Activated T-cell treated with anti-CD3 and anti-CD28 coated beads, Interleukin-2, amount 50 U/mL, for 4 hours (primary cell): ENCODE measurements at regions not wholly inside any gene's neighbourhood (a gene's known extent, or its start where the extent isn't known, plus 50 kb on each side); places are given as distances from the start of the nearest gene placed in this dataset.
"Not testable (repeated sequence)": the region's sequence is repeated elsewhere in the genome, so short reads cannot be mapped to it uniquely, and the experiment has no call there.

Source experiments
- ATAC-seq, 2 donors: fragments of 200-7000 bp; cut with Tn5 transposase; one replicate each; pipeline ENCODE4 v1.10.0; 2021
- DNase-seq: peaks from one replicate; pipeline ENCODE4 v3.0.0-alpha.2; 2020
- H3K27me3 Mint-ChIP-seq: one replicate; pipeline ENCODE4 v1.8.0; 2021; ENCODE audit warnings: low read depth, mixed read lengths
- H3K36me3 Mint-ChIP-seq: one replicate; pipeline ENCODE4 v1.8.0; 2022; ENCODE audit warnings: mixed read lengths; ENCODE audit not compliant: insufficient read depth
- H3K4me1 Mint-ChIP-seq: one replicate; pipeline ENCODE4 v1.8.0; 2021; ENCODE audit warnings: low read depth, mixed read lengths
- H3K4me3 Mint-ChIP-seq: one replicate; pipeline ENCODE4 v1.8.0; 2021; ENCODE audit warnings: mild to moderate bottlenecking, moderate library complexity, mixed read lengths
- H3K9me3 Mint-ChIP-seq: one replicate; pipeline ENCODE4 v1.8.0; 2021; ENCODE audit warnings: mixed read lengths

GRCh38 chr2:199216253-199216652 lies 241.5 kb downstream of the SATB2 start:
- H3K9me3 Mint-ChIP-seq: no peaks in the 10 kb centered on the region
- no peak for DNase-seq
- no peak for ATAC-seq
- H3K4me1 Mint-ChIP-seq: no peaks in the 10 kb centered on the region
- no peak overlapping the region for H3K4me3 Mint-ChIP-seq
- H3K36me3 Mint-ChIP-seq: no peaks in the 10 kb centered on the region
- H3K27me3 Mint-ChIP-seq: no peaks in the 10 kb centered on the region

GRCh38 chr2:199207011-199207410 lies 250.7 kb downstream of the SATB2 start:
- no peak for DNase-seq
- no peak for ATAC-seq
- H3K36me3 Mint-ChIP-seq: no peaks in the 10 kb centered on the region
- no peaks in the 10 kb centered on the region for H3K4me1 Mint-ChIP-seq
- no peak overlapping the region for H3K4me3 Mint-ChIP-seq
- H3K27me3 Mint-ChIP-seq: no peaks in the 10 kb centered on the region
- H3K9me3 Mint-ChIP-seq: no peaks in the 10 kb centered on the region

DNA sequence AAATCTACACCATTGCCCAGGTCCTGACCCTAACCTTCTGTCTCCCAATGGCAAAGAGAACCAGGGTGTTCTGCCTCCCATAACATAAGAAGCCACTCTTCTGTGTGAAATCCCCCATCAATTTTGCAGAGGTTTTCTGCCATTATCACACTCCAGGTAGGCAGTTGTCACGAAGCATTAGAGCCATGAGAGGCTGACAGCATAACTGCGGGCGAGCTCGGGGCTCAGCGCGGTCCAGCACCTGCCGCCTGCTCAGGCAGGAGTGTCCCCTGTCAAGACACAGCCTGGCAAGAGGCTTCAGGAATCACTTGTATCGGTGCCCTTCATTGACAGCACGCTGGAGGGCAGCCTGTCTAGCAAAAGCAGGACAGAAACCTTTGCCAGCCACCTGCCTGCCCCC lies 251.2 kb downstream of the SATB2 start:
- H3K4me3 Mint-ChIP-seq: no peak overlapping the region
- DNase-seq (no peak), ATAC-seq (no peak)
- no peaks in the 10 kb centered on the region for H3K9me3 Mint-ChIP-seq
- H3K4me1 Mint-ChIP-seq: no peaks in the 10 kb centered on the region
- H3K27me3 Mint-ChIP-seq: no peaks in the 10 kb centered on the region
- no peaks in the 10 kb centered on the region for H3K36me3 Mint-ChIP-seq

GRCh38 chr2:199202964-199203363 lies 254.8 kb downstream of the SATB2 start:
- H3K9me3 Mint-ChIP-seq: no peaks in the 10 kb centered on the region
- H3K4me3 Mint-ChIP-seq: no peak overlapping the region
- ATAC-seq (no peak), DNase-seq (no peak)
- no peaks in the 10 kb centered on the region for H3K27me3 Mint-ChIP-seq
- H3K36me3 Mint-ChIP-seq: no peaks in the 10 kb centered on the region
- no peaks in the 10 kb centered on the region for H3K4me1 Mint-ChIP-seq

DNA sequence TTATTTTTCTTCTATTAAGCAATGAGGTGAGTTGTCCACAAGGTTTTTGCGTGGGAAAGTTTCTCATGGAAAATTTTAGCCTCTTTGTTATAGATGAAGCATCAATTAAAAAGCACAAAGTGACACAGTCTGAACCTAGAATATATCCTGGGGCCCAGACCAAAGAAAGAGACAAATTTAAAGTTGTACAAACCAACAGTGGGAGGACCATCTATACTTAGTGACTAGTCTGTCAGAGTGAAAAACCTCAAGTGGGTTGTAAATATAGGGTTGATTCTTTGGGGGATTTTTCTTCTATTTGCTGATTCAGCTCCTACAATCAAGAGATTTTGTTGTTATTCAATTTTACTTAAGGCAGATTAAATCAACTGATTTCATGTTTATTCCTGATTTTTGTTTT lies 256.2 kb downstream of the SATB2 start:
- Mint-ChIP-seq H3K4me1 (no peaks in the 10 kb centered on the region), H3K36me3 (no peaks in the 10 kb centered on the region), H3K4me3 (no peak overlapping the region), H3K27me3 (no peaks in the 10 kb centered on the region), H3K9me3 (no peaks in the 10 kb centered on the region)
- no peak for ATAC-seq
- DNase-seq: no peak

DNA sequence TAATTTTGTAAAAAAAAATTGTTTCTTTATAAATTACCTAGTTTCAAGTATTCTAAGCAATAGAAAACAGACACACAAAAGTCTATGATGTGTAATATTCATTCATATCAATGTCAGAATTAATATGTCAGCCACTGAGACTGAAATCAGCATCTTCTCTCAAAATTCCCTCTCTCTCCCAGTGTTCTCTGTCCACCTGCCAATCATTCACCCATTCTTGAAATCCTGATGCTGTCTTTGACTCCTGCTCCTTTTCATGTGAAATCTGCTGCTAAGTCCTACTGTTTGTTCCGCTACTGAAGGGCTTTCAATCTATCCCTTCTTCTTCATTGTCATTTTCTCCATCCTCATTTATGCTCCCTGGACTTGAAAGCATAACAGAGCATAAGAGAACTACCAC lies 257.9 kb downstream of the SATB2 start:
- ATAC-seq: no peak
- no peaks in the 10 kb centered on the region for H3K36me3 Mint-ChIP-seq
- no peak overlapping the region for H3K4me3 Mint-ChIP-seq
- no peaks in the 10 kb centered on the region for H3K4me1 Mint-ChIP-seq
- no peaks in the 10 kb centered on the region for H3K27me3 Mint-ChIP-seq
- no peaks in the 10 kb centered on the region for H3K9me3 Mint-ChIP-seq
- no peak for DNase-seq

DNA sequence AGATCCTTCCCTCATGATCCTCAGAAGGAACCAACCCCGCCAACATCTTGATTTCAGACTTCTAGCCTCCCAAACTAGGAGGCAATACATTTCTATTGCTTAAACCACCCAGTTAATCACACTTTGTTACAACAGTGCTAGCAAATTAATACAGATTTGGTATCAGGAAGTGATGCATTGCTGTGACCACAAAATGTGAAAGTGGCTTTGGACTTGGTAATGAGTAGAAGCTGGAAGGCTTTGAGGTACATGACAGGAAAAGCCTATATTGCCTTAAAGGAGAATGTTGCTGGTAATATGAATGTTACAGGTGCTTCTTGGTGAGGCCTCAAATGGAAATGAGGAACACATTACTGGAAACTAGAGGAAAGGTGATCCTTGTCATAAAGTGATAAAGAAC lies 260.3 kb downstream of the SATB2 start:
- Mint-ChIP-seq H3K9me3 (no peaks in the 10 kb centered on the region), H3K4me3 (no peak overlapping the region), H3K4me1 (no peaks in the 10 kb centered on the region), H3K27me3 (no peaks in the 10 kb centered on the region), H3K36me3 (no peaks in the 10 kb centered on the region)
- ATAC-seq (no peak), DNase-seq (no peak)

GRCh38 chr2:199196686-199197085 lies 261.1 kb downstream of the SATB2 start:
- no peaks in the 10 kb centered on the region for H3K27me3 Mint-ChIP-seq
- no peak for ATAC-seq
- H3K4me1 Mint-ChIP-seq: no peaks in the 10 kb centered on the region
- no peaks in the 10 kb centered on the region for H3K9me3 Mint-ChIP-seq
- DNase-seq: no peak
- no peaks in the 10 kb centered on the region for H3K36me3 Mint-ChIP-seq
- no peak overlapping the region for H3K4me3 Mint-ChIP-seq

DNA sequence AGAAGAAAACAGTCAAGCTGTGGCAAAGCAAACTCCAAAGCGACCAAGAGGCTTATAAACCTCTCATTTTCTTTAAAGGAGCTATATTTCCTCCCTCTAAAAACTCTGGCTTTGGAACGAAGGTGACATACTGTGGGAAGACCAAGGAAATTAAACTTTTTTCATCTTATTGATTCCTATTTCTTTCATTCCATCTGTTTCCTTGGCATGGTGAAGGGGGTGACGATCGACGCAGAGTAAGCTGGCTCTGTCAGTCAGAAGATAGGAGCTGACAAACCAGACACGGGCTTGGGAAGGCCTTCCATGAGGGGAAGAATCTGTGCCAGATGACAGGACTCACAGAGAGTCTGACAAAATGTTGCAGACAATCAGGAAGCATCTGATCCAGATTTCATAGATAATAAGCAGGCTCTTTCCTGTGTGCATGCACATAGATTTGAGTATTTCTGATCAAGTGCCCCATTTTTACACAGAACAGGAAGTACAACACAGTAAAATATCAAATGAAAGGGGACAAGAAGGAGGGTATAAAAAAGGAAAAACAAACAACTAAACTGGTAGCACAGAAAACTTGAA lies 261.7 kb downstream of the SATB2 start:
- DNase-seq (no peak), ATAC-seq (no peak)
- Mint-ChIP-seq H3K4me1 (no peaks in the 10 kb centered on the region), H3K4me3 (no peak overlapping the region), H3K36me3 (no peaks in the 10 kb centered on the region), H3K27me3 (no peaks in the 10 kb centered on the region), H3K9me3 (no peaks in the 10 kb centered on the region)

GRCh38 chr2:199191461-199191860 lies 266.3 kb downstream of the SATB2 start:
- Mint-ChIP-seq H3K36me3 (no peaks in the 10 kb centered on the region), H3K4me3 (no peak overlapping the region), H3K27me3 (no peaks in the 10 kb centered on the region), H3K9me3 (no peaks in the 10 kb centered on the region), H3K4me1 (no peaks in the 10 kb centered on the region)
- no peak for DNase-seq
- ATAC-seq: no peak

GRCh38 chr2:199189229-199189628 lies 268.5 kb downstream of the SATB2 start:
- H3K4me3 Mint-ChIP-seq: no peak overlapping the region
- H3K27me3 Mint-ChIP-seq: no peaks in the 10 kb centered on the region
- ATAC-seq: no peak
- H3K9me3 Mint-ChIP-seq: no peaks in the 10 kb centered on the region
- no peak for DNase-seq
- no peaks in the 10 kb centered on the region for H3K36me3 Mint-ChIP-seq
- H3K4me1 Mint-ChIP-seq: no peaks in the 10 kb centered on the region

DNA sequence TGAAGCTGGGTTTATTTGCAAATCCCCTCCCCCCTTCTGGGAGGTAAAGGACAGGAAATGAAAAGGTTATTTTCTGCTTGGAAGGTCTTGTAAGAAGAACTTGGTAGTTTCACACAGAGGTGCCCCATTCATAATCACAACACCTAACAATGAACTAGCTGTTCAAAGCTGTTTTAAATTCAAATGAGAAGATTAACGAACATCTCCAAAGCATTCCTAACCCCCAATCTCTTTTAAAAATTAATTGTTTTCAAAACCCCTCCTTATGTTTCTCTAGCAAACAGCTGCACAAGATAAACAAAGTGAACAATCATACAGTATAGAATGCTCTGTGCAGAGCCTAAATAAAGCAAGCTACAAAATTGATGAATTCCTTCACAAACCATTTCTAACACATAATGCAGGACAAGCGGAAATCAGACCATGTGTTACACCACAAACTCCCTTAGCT lies 271.4 kb downstream of the SATB2 start:
- H3K9me3 Mint-ChIP-seq: no peaks in the 10 kb centered on the region
- no peak for DNase-seq
- no peaks in the 10 kb centered on the region for H3K4me1 Mint-ChIP-seq
- no peak for ATAC-seq
- no peaks in the 10 kb centered on the region for H3K36me3 Mint-ChIP-seq
- H3K27me3 Mint-ChIP-seq: no peaks in the 10 kb centered on the region
- H3K4me3 Mint-ChIP-seq: no peak overlapping the region

- H3K9me3 Mint-ChIP-seq, H3K27me3 Mint-ChIP-seq, H3K4me1 Mint-ChIP-seq, H3K4me3 Mint-ChIP-seq, DNase-seq, ATAC-seq, H3K36me3 Mint-ChIP-seq: not testable (repeated sequence)
These were observed 272.6 kb downstream of the SATB2 start for GRCh38 chr2:199185174-199185573.

- Mint-ChIP-seq H3K36me3 (no peaks in the 10 kb centered on the region), H3K4me3 (no peak overlapping the region), H3K4me1 (no peaks in the 10 kb centered on the region), H3K27me3 (no peaks in the 10 kb centered on the region), H3K9me3 (no peaks in the 10 kb centered on the region)
- DNase-seq: no peak
- no peak for ATAC-seq
These were observed 293.9 kb downstream of the SATB2 start for GRCh38 chr2:199163613-199164458.

GRCh38 chr2:199160677-199161465 lies 296.9 kb downstream of the SATB2 start:
- ATAC-seq: no peak
- H3K27me3 Mint-ChIP-seq: no peaks in the 10 kb centered on the region
- no peak for DNase-seq
- no peaks in the 10 kb centered on the region for H3K36me3 Mint-ChIP-seq
- no peaks in the 10 kb centered on the region for H3K4me1 Mint-ChIP-seq
- no peak overlapping the region for H3K4me3 Mint-ChIP-seq
- H3K9me3 Mint-ChIP-seq: peaks cover 12% of the 10 kb centered on the region
